Rectal smooth muscle tissue (tissue), 1 donor: ENCODE measurements at regions not wholly inside any gene's neighbourhood (a gene's known extent, or its start where the extent isn't known, plus 50 kb on each side); places are given as distances from the start of the nearest gene placed in this dataset.

ENCODE experiments used
- H3K27ac ChIP-seq: one replicate; pipeline ENCODE4 v1.7.0; 2013; ENCODE audit warnings: low read depth, low read length, inconsistent platforms
- H3K27me3 ChIP-seq: one replicate; pipeline ENCODE4 v1.7.0; 2013; ENCODE audit warnings: low read length; ENCODE audit not compliant: control insufficient read depth, insufficient read depth
- H3K36me3 ChIP-seq: one replicate; pipeline ENCODE4 v1.7.0; 2013; ENCODE audit warnings: low read length; ENCODE audit not compliant: control insufficient read depth, insufficient read depth
- H3K4me1 ChIP-seq: one replicate; pipeline ENCODE4 v1.7.0; 2013; ENCODE audit warnings: low read length; ENCODE audit not compliant: control insufficient read depth, insufficient read depth
- H3K4me3 ChIP-seq: one replicate; pipeline ENCODE4 v1.7.0; 2013; ENCODE audit warnings: low read length
- H3K9ac ChIP-seq: one replicate; pipeline ENCODE4 v1.7.0; 2013; ENCODE audit warnings: low read length

DNA sequence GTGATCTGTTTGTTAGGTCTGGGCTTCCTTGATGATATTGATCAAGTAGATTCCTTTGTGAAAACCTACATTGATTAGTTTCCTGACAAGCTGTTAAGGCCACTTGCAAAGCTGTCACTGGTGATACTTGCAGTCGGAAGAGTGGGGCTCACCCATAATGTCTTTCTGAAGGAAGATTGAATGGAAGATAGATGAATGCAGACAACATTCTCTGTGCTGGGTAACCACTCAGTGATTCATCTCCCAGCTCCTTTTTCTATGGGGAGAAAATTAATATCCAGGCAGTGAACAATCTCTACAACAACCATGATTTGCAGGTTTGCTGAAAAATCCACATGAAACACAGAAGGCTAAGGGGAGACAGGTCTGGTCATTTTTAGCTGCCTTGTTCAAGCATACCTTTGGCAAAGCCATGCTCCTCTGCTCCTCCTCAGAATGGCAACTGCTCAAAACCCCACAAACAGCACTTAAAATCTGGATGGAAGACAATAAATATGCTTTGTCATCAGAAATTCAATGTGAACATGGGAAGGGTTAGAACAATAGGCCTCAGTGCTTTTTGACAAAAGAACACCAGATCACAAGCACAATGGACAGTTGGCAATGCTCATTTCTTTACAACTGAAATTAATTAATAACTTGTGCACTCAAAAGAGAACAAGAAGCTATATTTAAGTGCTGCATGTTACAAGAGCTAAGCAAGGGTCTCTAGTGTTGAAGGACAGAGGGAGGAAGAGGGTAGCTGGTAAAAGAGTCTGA, 495.4 kb downstream of the TOX3 start:
- H3K4me1 ChIP-seq: no peaks in the 10 kb centered on the region
- H3K36me3 ChIP-seq: no peaks in the 10 kb centered on the region
- no peaks in the 10 kb centered on the region for H3K27me3 ChIP-seq
- no peak overlapping the region for H3K4me3 ChIP-seq
- no peak overlapping the region for H3K9ac ChIP-seq
- no peak overlapping the region for H3K27ac ChIP-seq

GRCh38 chr16:52050418-52050817, 496.5 kb downstream of the TOX3 start:
- no peak overlapping the region for H3K9ac ChIP-seq
- no peak overlapping the region for H3K27ac ChIP-seq
- no peaks in the 10 kb centered on the region for H3K4me1 ChIP-seq
- no peaks in the 10 kb centered on the region for H3K27me3 ChIP-seq
- no peaks in the 10 kb centered on the region for H3K36me3 ChIP-seq
- no peak overlapping the region for H3K4me3 ChIP-seq

- H3K9ac ChIP-seq: no peak overlapping the region
- H3K4me1 ChIP-seq: no peaks in the 10 kb centered on the region
- H3K27ac ChIP-seq: no peak overlapping the region
- no peak overlapping the region for H3K4me3 ChIP-seq
- H3K36me3 ChIP-seq: no peaks in the 10 kb centered on the region
- H3K27me3 ChIP-seq: no peaks in the 10 kb centered on the region
Observed at GRCh38 chr16:52035436-52035835, 511.5 kb downstream of the TOX3 start.

DNA sequence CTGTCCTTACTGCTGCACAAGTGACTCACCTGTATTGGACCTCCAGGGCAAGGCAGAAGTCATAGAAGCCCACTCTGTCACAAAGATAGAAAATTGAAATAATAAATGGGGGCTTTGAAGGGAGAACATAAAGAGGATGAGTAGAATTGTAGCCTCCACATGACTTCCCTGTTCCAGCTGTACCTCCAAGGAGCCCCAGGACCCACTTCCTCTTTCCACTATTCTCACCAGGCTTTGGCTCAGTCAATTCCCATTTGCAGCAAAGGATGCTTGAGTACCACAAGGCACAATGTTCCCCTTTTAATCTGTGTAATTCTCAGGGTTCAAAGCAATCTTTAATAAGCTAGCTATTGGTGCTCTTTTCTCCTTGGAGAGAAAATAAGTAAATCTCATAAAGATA, 512.1 kb downstream of the TOX3 start:
- no peak overlapping the region for H3K9ac ChIP-seq
- H3K4me3 ChIP-seq: no peak overlapping the region
- no peaks in the 10 kb centered on the region for H3K36me3 ChIP-seq
- no peak overlapping the region for H3K27ac ChIP-seq
- H3K4me1 ChIP-seq: no peaks in the 10 kb centered on the region
- no peaks in the 10 kb centered on the region for H3K27me3 ChIP-seq

GRCh38 chr16:52033992-52034391, 513.0 kb downstream of the TOX3 start:
- Histone ChIP-seq H3K27me3 (no peaks in the 10 kb centered on the region), H3K4me3 (no peak overlapping the region), H3K9ac (no peak overlapping the region), H3K36me3 (no peaks in the 10 kb centered on the region), H3K4me1 (no peaks in the 10 kb centered on the region), H3K27ac (no peak overlapping the region)

GRCh38 chr16:52022980-52023379, 524.0 kb downstream of the TOX3 start:
- no peak overlapping the region for H3K4me3 ChIP-seq
- no peaks in the 10 kb centered on the region for H3K36me3 ChIP-seq
- no peak overlapping the region for H3K9ac ChIP-seq
- no peaks in the 10 kb centered on the region for H3K27me3 ChIP-seq
- H3K4me1 ChIP-seq: no peaks in the 10 kb centered on the region
- H3K27ac ChIP-seq: no peak overlapping the region

GRCh38 chr16:52022177-52022576, 524.8 kb downstream of the TOX3 start:
- no peaks in the 10 kb centered on the region for H3K36me3 ChIP-seq
- H3K4me1 ChIP-seq: no peaks in the 10 kb centered on the region
- no peak overlapping the region for H3K9ac ChIP-seq
- no peak overlapping the region for H3K27ac ChIP-seq
- no peak overlapping the region for H3K4me3 ChIP-seq
- no peaks in the 10 kb centered on the region for H3K27me3 ChIP-seq

DNA sequence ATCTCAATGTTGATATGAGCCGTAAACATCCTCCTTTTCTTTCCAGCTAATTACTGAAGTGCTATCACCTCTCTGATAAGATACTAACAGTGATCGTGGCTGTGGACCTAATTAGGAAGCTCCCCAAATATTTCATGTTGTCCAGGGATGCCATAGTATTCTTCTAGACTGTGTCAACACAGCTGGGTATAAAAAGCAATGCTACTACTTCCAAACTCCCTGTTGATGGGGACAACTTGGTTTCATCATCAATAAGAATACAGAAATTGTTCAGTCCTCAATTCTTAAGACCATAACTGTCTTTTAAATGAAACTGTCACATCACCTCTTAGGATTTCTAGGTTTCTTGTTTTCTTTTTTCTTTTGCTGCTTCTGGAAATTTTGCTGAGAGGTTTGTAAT, 530.6 kb downstream of the TOX3 start:
- Histone ChIP-seq H3K4me3 (no peak overlapping the region), H3K36me3 (no peaks in the 10 kb centered on the region), H3K9ac (no peak overlapping the region), H3K27ac (no peak overlapping the region), H3K4me1 (no peaks in the 10 kb centered on the region), H3K27me3 (no peaks in the 10 kb centered on the region)

DNA sequence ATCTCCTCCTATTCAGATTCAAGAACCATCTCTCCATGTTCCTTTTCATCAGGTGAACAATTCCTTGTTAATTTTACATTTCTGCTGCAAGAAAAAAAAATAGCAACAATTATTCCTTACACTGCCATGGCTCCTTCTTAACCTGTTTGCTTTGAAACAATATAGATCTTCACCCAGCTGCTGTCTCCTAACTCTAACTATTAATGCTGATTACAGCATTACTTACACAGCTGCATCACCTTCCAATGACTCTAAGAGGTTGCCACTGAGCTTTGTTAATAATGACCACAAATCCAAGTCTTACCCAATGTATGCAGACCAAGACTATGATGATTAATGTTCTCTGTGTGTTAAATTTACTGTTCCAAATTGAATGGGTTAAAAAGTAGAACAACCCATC, 541.4 kb downstream of the TOX3 start:
- H3K36me3 ChIP-seq: no peaks in the 10 kb centered on the region
- no peak overlapping the region for H3K27ac ChIP-seq
- H3K27me3 ChIP-seq: no peaks in the 10 kb centered on the region
- H3K9ac ChIP-seq: no peak overlapping the region
- H3K4me3 ChIP-seq: no peak overlapping the region
- H3K4me1 ChIP-seq: no peaks in the 10 kb centered on the region

DNA sequence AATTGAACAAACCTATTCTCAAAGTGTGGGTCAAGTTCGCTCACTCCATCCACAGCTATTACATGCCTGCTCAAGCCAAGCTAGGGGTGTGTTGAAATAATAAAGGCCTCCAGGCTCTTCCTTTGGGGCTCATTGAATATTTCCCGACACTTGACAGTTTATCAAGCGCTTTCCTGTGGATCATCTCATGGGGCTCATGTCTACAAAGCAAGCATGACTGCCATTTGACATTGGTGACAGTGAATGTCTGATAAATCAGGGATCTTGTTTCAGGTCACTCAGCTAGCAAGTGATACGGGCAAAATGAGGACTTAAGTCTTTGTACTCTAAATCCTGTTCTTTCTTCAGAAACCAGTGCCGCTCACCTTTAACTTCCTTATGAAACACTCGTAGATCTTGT, 542.6 kb downstream of the TOX3 start:
- no peak overlapping the region for H3K4me3 ChIP-seq
- no peaks in the 10 kb centered on the region for H3K27me3 ChIP-seq
- no peak overlapping the region for H3K27ac ChIP-seq
- H3K4me1 ChIP-seq: no peaks in the 10 kb centered on the region
- no peaks in the 10 kb centered on the region for H3K36me3 ChIP-seq
- H3K9ac ChIP-seq: no peak overlapping the region

GRCh38 chr16:52002026-52002425, 544.9 kb downstream of the TOX3 start:
- Histone ChIP-seq H3K9ac (no peak overlapping the region), H3K27me3 (no peaks in the 10 kb centered on the region), H3K36me3 (no peaks in the 10 kb centered on the region), H3K4me1 (no peaks in the 10 kb centered on the region), H3K4me3 (no peak overlapping the region), H3K27ac (no peak overlapping the region)

- no peaks in the 10 kb centered on the region for H3K4me1 ChIP-seq
- H3K27me3 ChIP-seq: no peaks in the 10 kb centered on the region
- H3K9ac ChIP-seq: no peak overlapping the region
- H3K27ac ChIP-seq: no peak overlapping the region
- no peaks in the 10 kb centered on the region for H3K36me3 ChIP-seq
- no peak overlapping the region for H3K4me3 ChIP-seq
Observed at GRCh38 chr16:51996516-51996915, 550.4 kb downstream of the TOX3 start.

DNA sequence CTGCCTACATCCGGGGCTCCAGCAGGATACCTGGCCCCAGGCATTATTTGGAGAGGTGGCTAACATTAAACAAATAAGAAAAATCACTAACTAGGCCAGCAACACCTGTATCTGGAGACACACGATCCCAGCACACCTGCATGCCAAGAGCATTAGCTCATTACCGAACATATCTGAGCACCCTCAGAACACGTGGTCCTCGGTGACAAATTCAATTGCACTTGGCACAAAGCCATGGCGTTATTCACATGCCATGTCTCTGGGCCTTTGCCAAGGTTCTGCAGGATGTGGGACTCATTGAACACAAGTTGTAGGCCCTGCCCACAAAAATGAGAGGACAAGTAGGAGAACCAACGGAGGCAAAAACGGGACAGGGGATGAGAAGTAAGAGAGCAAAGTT, 552.3 kb downstream of the TOX3 start:
- Histone ChIP-seq H3K4me1 (no peaks in the 10 kb centered on the region), H3K9ac (no peak overlapping the region), H3K4me3 (no peak overlapping the region), H3K27me3 (no peaks in the 10 kb centered on the region), H3K36me3 (no peaks in the 10 kb centered on the region), H3K27ac (no peak overlapping the region)
